ENCODE measurements at regions not wholly inside any gene's neighbourhood (a gene's known extent, or its start where the extent isn't known, plus 50 kb on each side); places are given as distances from the start of the nearest gene placed in this dataset.

- H3K9me3 ChIP-seq (ENCODE audit: control insufficient read depth in 1 of 2, insufficient read depth in 1 of 2, low read depth in 1 of 2, low read length in 2 of 2): peaks cover 0 to 5% of the 10 kb centered on the region in 2 experiments; a peak in 1 of 4 replicates
- ChIA-PET CTCF (no interaction called here), RAD21 (ENCODE audit: low non-redundant PET in 1 of 2, low total read pairs in 2 of 2, uncharacterized antibody in 2 of 2, unreplicated experiment in 2 of 2) (no interaction called here), POLR2A (no interaction called here)
- no peak overlapping the region for H3K4me3 ChIP-seq (replicated peaks in 1 of 2; ENCODE audit: low read depth in 1 of 2, low read length in 2 of 2)
- H3K4me2 ChIP-seq (ENCODE audit: low read length): no peak overlapping the region
- no peaks in the 10 kb centered on the region for H3K4me1 ChIP-seq (ENCODE audit: control insufficient read depth in 1 of 2, insufficient read depth in 2 of 2, low read length in 2 of 2)
- no peak overlapping the region for H3K9ac ChIP-seq (ENCODE audit: low read length)
- no peaks in the 10 kb centered on the region for H4K20me1 ChIP-seq (ENCODE audit: insufficient read depth)
- H3K79me2 ChIP-seq (ENCODE audit: insufficient read depth, low read length): no peaks in the 10 kb centered on the region
- BruUV-seq (replicated peaks): no TSS peak
- TF ChIP-seq FOSL1 (IDR thresholded peaks at IDR 0.05; ENCODE audit: low read depth) (no peak), CEBPB (IDR thresholded peaks at IDR 0.05; ENCODE audit: low read depth) (no peak), ZNF274 (IDR thresholded peaks at IDR 0.05; ENCODE audit: low read depth, low read length) (no peak), SP1 (IDR thresholded peaks at IDR 0.05; ENCODE audit: low read depth) (no peak), JUND (IDR thresholded peaks at IDR 0.05) (no peak), POLR2AphosphoS5 (IDR thresholded peaks at IDR 0.05; ENCODE audit: low read depth, low read length) (no peak), RAD21 (IDR thresholded peaks at IDR 0.05; ENCODE audit: low read depth) (no peak), POLR2A (IDR thresholded peaks at IDR 0.05; ENCODE audit: borderline replicate concordance, extremely low read depth, insufficient read depth, insufficient read length) (no peak), ZFX (IDR thresholded peaks at IDR 0.05) (no peak), SRF (IDR thresholded peaks at IDR 0.05; ENCODE audit: low read depth) (no peak), YY1 (IDR thresholded peaks at IDR 0.05; ENCODE audit: extremely low read depth, insufficient replicate concordance, low read depth, low read length) (no peak), TCF7L2 (IDR thresholded peaks at IDR 0.05; ENCODE audit: borderline replicate concordance, extremely low read depth, insufficient read depth, insufficient read length) (no peak), MAX (IDR thresholded peaks at IDR 0.05) (no peak), ELF1 (IDR thresholded peaks at IDR 0.05; ENCODE audit: borderline replicate concordance, low read depth) (no peak)
- intact Hi-C loops (cut with micrococcal nuclease): no loop called here
- H2AFZ ChIP-seq (ENCODE audit: low read depth, low read length, poor library complexity, severe bottlenecking): no peak overlapping the region
- DNase-seq (ENCODE audit: low read depth, low spot score) (no peak), ATAC-seq (no peak)
- no peaks in the 10 kb centered on the region for H3K9me2 ChIP-seq (ENCODE audit: insufficient read depth)
- H3K27me3 ChIP-seq (ENCODE audit: insufficient read depth, low read length): no peaks in the 10 kb centered on the region
- H3K27ac ChIP-seq (ENCODE audit: low read depth, low read length): no peak overlapping the region
- no peaks in the 10 kb centered on the region for H3K36me3 ChIP-seq (ENCODE audit: control insufficient read depth in 1 of 2, insufficient read depth in 2 of 2, low read length in 2 of 2)
Measured at GRCh38 chr16:74184839-74185238, 111.8 kb upstream of the PSMD7 start.
